ENCODE measurements at regions not wholly inside any gene's neighbourhood (a gene's known extent, or its start where the extent isn't known, plus 50 kb on each side); places are given as distances from the start of the nearest gene placed in this dataset.

GRCh38 chr15:47929138-47929803 lies 191.5 kb upstream of the SLC24A5 start:
- H3K27ac ChIP-seq = no peak overlapping the region
- no peak for ATAC-seq
- no peaks in the 10 kb centered on the region for H3K36me3 ChIP-seq
- no peaks in the 10 kb centered on the region for H3K27me3 ChIP-seq
- WGBS, 2 donors = 80 to 81% methylated on average over 6 of the region's 6 CpGs
- no peak for DNase-seq
- TF ChIP-seq CTCF (IDR thresholded peaks at IDR 0.05) = no peak
- peaks cover 9 to 14% (median 11%) of the 10 kb centered on the region in 3 donors for H3K4me1 ChIP-seq
- intact Hi-C loops (cut with DNase I) = no loop called here
- FAIRE-seq = no peak
- no peak overlapping the region for H3K4me3 ChIP-seq
- no peaks in the 10 kb centered on the region for H3K9me3 ChIP-seq

GRCh38 chr15:47932261-47932660 lies 188.5 kb upstream of the SLC24A5 start:
- Histone ChIP-seq H3K9me3 (no peaks in the 10 kb centered on the region), H3K36me3 (no peaks in the 10 kb centered on the region), H3K4me3 (no peak overlapping the region), H3K27ac (no peak overlapping the region), H3K4me1 (peaks cover 9 to 14% (median 11%) of the 10 kb centered on the region in 3 donors), H3K27me3 (no peaks in the 10 kb centered on the region)
- no peak for DNase-seq
- WGBS, 2 donors = 68 to 69% methylated on average over 3 of the region's 3 CpGs
- peak in 2 of 4 donors; percentile 36 to 38 for ATAC-seq
- FAIRE-seq = no peak
- intact Hi-C loops (cut with DNase I) = no loop called here
- TF ChIP-seq CTCF (IDR thresholded peaks at IDR 0.05) = no peak

- WGBS, 2 donors = 37 to 38% methylated on average over 6 of the region's 6 CpGs
- H3K9me3 ChIP-seq = no peaks in the 10 kb centered on the region
- H3K27ac ChIP-seq = peak overlapping the region in 2 of 4 donors; percentile 5 to 6
- no peaks in the 10 kb centered on the region for H3K27me3 ChIP-seq
- ATAC-seq = peak; percentile 76 to 89 (median 80)
- FAIRE-seq = no peak
- H3K4me3 ChIP-seq = no peak overlapping the region
- no peaks in the 10 kb centered on the region for H3K36me3 ChIP-seq
- no peak for TF ChIP-seq CTCF (IDR thresholded peaks at IDR 0.05)
- intact Hi-C loops (cut with DNase I) = no loop called here
- H3K4me1 ChIP-seq = peaks cover 9 to 14% (median 11%) of the 10 kb centered on the region in 3 donors
- peak in 2 of 6 donors; percentile 13 to 33 for DNase-seq
These were observed 187.7 kb upstream of the SLC24A5 start for GRCh38 chr15:47932951-47933641.

- no peak for TF ChIP-seq CTCF (IDR thresholded peaks at IDR 0.05)
- intact Hi-C loops (cut with DNase I) = no loop called here
- no peak overlapping the region for H3K4me3 ChIP-seq
- H3K9me3 ChIP-seq = no peaks in the 10 kb centered on the region
- no peak for FAIRE-seq
- H3K27me3 ChIP-seq = no peaks in the 10 kb centered on the region
- no peak overlapping the region for H3K27ac ChIP-seq
- no peak for DNase-seq
- 78 to 86% methylated on average over 3 of the region's 3 CpGs for WGBS, 2 donors
- H3K36me3 ChIP-seq = no peaks in the 10 kb centered on the region
- peaks cover 9 to 14% (median 11%) of the 10 kb centered on the region in 3 donors for H3K4me1 ChIP-seq
- peak in 1 of 4 donors; percentile 13 for ATAC-seq
These were observed 186.9 kb upstream of the SLC24A5 start for GRCh38 chr15:47933865-47934264.

- Histone ChIP-seq H3K9me3 (no peaks in the 10 kb centered on the region), H3K27ac (no peak overlapping the region), H3K4me1 (peaks cover 9 to 14% (median 11%) of the 10 kb centered on the region in 3 donors), H3K4me3 (no peak overlapping the region), H3K36me3 (no peaks in the 10 kb centered on the region), H3K27me3 (no peaks in the 10 kb centered on the region)
- no peak for TF ChIP-seq CTCF (IDR thresholded peaks at IDR 0.05)
- no peak for FAIRE-seq
- no peak for DNase-seq
- intact Hi-C loops (cut with DNase I) = no loop called here
- no peak for ATAC-seq
These were observed 186.4 kb upstream of the SLC24A5 start for GRCh38 chr15:47934342-47934741.
